HCT116 (cell line): ENCODE measurements at regions not wholly inside any gene's neighbourhood (a gene's known extent, or its start where the extent isn't known, plus 50 kb on each side); places are given as distances from the start of the nearest gene placed in this dataset.

Source experiments
- ATAC-seq: fragments of 200-7000 bp; cut with Tn5 transposase; 2 replicates; pipeline ENCODE4 v1.9.1; 2020; ENCODE audit warnings: mild to moderate bottlenecking, moderate library complexity
- BruUV-seq: library from RNA; stranded (reverse); fragments of 400-500 nt; replicated peaks from 2 replicates; lab custom pipeline; 2021; lab: Mats Ljungman, UMichigan
- CTCF ChIA-PET: fragments of 300-600 bp; sonication (Branson Sonifier 250); formaldehyde crosslinking; loops from one replicate; lab custom pipeline; 2021; ENCODE audit warnings: antibody characterized with exemption; lab: Charles Lee
- POLR2A ChIA-PET: fragments of 300-600, 350-600 bp; sonication (Branson Sonifier 250); formaldehyde crosslinking; loops from one replicate; lab custom pipeline; 2021; ENCODE audit warnings: antibody characterized with exemption; lab: Charles Lee
- RAD21 ChIA-PET, 2 experiments: fragments of 300-600 bp; sonication (Branson Sonifier 250); formaldehyde crosslinking; loops; one replicate each; lab custom pipeline; 2023; ENCODE audit warnings: low total read pairs in 2 of 2; ENCODE audit not compliant: uncharacterized antibody in 2 of 2, unreplicated experiment in 2 of 2, low non-redundant PET in 1 of 2; lab: Charles Lee
- DNase-seq: peaks from one replicate; pipeline ENCODE4 v3.0.0-alpha.2; 2010; ENCODE audit warnings: low read depth, low spot score
- H2AFZ ChIP-seq: fragments of 200-600 bp; shearing (Covaris generic), sonication (generic); 2 replicates; pipeline ENCODE4 v1.6.1; 2017; ENCODE audit warnings: low read depth, mixed run types, mixed read lengths, antibody characterized with exemption, low read length; ENCODE audit not compliant: poor library complexity, severe bottlenecking
- H3K27ac ChIP-seq: 2 replicates; pipeline ENCODE4 v1.5.1; 2012; ENCODE audit warnings: low read depth, low read length
- H3K27me3 ChIP-seq: fragments of 200-600 bp; sonication (generic); 2 replicates; pipeline ENCODE4 v1.6.1; 2016; ENCODE audit warnings: mixed run types, low read length, mixed read lengths; ENCODE audit not compliant: insufficient read depth
- H3K36me3 ChIP-seq, 2 experiments: fragments of 200-500 bp in 1 of 2; fragments of 200-600 bp in 1 of 2; sonication (Bioruptor generic) in 1 of 2; sonication (generic) in 1 of 2; 2 replicates each; pipeline versions ENCODE4 v1.5.1 to v1.6.1; 2014 to 2016; ENCODE audit warnings: low read length in 2 of 2, inconsistent platforms in 1 of 2, mixed read lengths in 1 of 2, mixed run types in 1 of 2; ENCODE audit not compliant: insufficient read depth in 2 of 2, control insufficient read depth in 1 of 2
- H3K4me1 ChIP-seq, 2 experiments: fragments of 200-600 bp in 1 of 2; sonication (generic) in 1 of 2; 2 replicates each; pipeline versions ENCODE4 v1.5.1 to v1.6.1; 2012 to 2017; ENCODE audit warnings: low read length in 2 of 2, inconsistent platforms in 1 of 2, mild to moderate bottlenecking in 1 of 2, mixed read lengths in 1 of 2, mixed run types in 1 of 2, moderate library complexity in 1 of 2; ENCODE audit not compliant: insufficient read depth in 2 of 2, control insufficient read depth in 1 of 2
- H3K4me2 ChIP-seq: fragments of 200-600 bp; sonication (generic); 2 replicates; pipeline ENCODE4 v1.6.1; 2017; ENCODE audit warnings: mixed run types, low read length, mixed read lengths
- H3K4me3 ChIP-seq, 2 experiments: fragments of 200-600 bp in 1 of 2; sonication (generic) in 1 of 2; replicated peaks in 1 of 2; 2 replicates each; pipeline ENCODE4 v1.5.1; 2011 to 2016; ENCODE audit warnings: low read length in 2 of 2, control low read depth in 1 of 2, low read depth in 1 of 2, mild to moderate bottlenecking in 1 of 2, mixed read lengths in 1 of 2, mixed run types in 1 of 2
- H3K79me2 ChIP-seq: fragments of 200-600 bp; sonication (generic); 2 replicates; pipeline ENCODE4 v1.6.1; 2017; ENCODE audit warnings: mild to moderate bottlenecking, mixed run types, low read length, moderate library complexity, mixed read lengths; ENCODE audit not compliant: insufficient read depth
- H3K9ac ChIP-seq: fragments of 200-600 bp; sonication (generic); 2 replicates; pipeline ENCODE4 v1.6.1; 2016; ENCODE audit warnings: low read length, mixed read lengths
- H3K9me2 ChIP-seq: fragments of 200-600 bp; sonication (generic), shearing (Covaris generic); 2 replicates; pipeline ENCODE4 v1.6.1; 2017; ENCODE audit warnings: mixed run types, mild to moderate bottlenecking, moderate library complexity; ENCODE audit not compliant: insufficient read depth
- H3K9me3 ChIP-seq, 2 experiments: fragments of 200-500 bp in 1 of 2; fragments of 200-600 bp in 1 of 2; sonication (Bioruptor generic) in 1 of 2; sonication (generic) in 1 of 2; 2 replicates each; pipeline ENCODE4 v1.6.1; 2014 to 2017; ENCODE audit warnings: low read length in 2 of 2, mixed read lengths in 2 of 2, inconsistent platforms in 1 of 2, low read depth in 1 of 2, mild to moderate bottlenecking in 1 of 2, mixed run types in 1 of 2, moderate library complexity in 1 of 2; ENCODE audit not compliant: control insufficient read depth in 1 of 2, insufficient read depth in 1 of 2
- H4K20me1 ChIP-seq: fragments of 200-600 bp; sonication (generic), shearing (Covaris generic); 2 replicates; pipeline ENCODE4 v1.6.1; 2017; ENCODE audit warnings: mixed run types, mild to moderate bottlenecking, moderate library complexity; ENCODE audit not compliant: insufficient read depth
- ATF3 ChIP-seq: IDR thresholded peaks from 2 replicates; pipeline ENCODE4 v1.6.1; 2012
- CEBPB ChIP-seq: IDR thresholded peaks from 2 replicates; pipeline ENCODE4 v1.6.1; 2012; ENCODE audit warnings: low read depth
- ELF1 ChIP-seq: IDR thresholded peaks from 2 replicates; pipeline ENCODE4 v1.6.1; 2012; ENCODE audit warnings: low read depth, borderline replicate concordance
- EZH2phosphoT487 ChIP-seq: fragments of 200-600 bp; IDR thresholded peaks from 2 replicates; pipeline ENCODE4 v1.6.1; 2018; ENCODE audit warnings: antibody characterized with exemption, borderline replicate concordance
- FOSL1 ChIP-seq: IDR thresholded peaks from 2 replicates; pipeline ENCODE4 v1.6.1; 2012; ENCODE audit warnings: low read depth
- MAX ChIP-seq: IDR thresholded peaks from 2 replicates; pipeline ENCODE4 v1.6.1; 2012
- POLR2A ChIP-seq: IDR thresholded peaks from 2 replicates; pipeline ENCODE4 v1.7.0; 2011; ENCODE audit warnings: borderline replicate concordance; ENCODE audit not compliant: insufficient read depth, insufficient read length; ENCODE audit errors: extremely low read depth
- POLR2AphosphoS5 ChIP-seq: IDR thresholded peaks from 2 replicates; pipeline ENCODE4 v1.6.1; 2011; ENCODE audit warnings: mild to moderate bottlenecking, low read depth, low read length, moderate library complexity
- REST ChIP-seq: IDR thresholded peaks from 2 replicates; pipeline ENCODE4 v1.6.1; 2012; ENCODE audit warnings: low read depth
- SIN3A ChIP-seq: IDR thresholded peaks from 2 replicates; pipeline ENCODE4 v1.6.1; 2012; ENCODE audit warnings: low read depth
- SRF ChIP-seq: IDR thresholded peaks from 2 replicates; pipeline ENCODE4 v1.6.1; 2012; ENCODE audit warnings: low read depth
- YY1 ChIP-seq: IDR thresholded peaks from 2 replicates; pipeline ENCODE4 v1.6.1; 2011; ENCODE audit warnings: low read length, low read depth, moderate library complexity, mild to moderate bottlenecking; ENCODE audit not compliant: insufficient replicate concordance; ENCODE audit errors: extremely low read depth
- ZBTB33 ChIP-seq: IDR thresholded peaks from 2 replicates; pipeline ENCODE4 v1.6.1; 2011; ENCODE audit warnings: mild to moderate bottlenecking, low read length, moderate library complexity; ENCODE audit not compliant: insufficient replicate concordance; ENCODE audit errors: extremely low read depth
- ZNF274 ChIP-seq: fragments of 200-500 bp; sonication (Bioruptor generic); IDR thresholded peaks from 2 replicates; pipeline ENCODE4 v1.6.1; 2014; ENCODE audit warnings: mild to moderate bottlenecking, low read depth, low read length, inconsistent platforms
- intact Hi-C: fragments of 100-400 bp; cut with micrococcal nuclease; formaldehyde crosslinking; loops from 2 replicates; pipeline ENCODE4 v1.10.0; 2022

GRCh38 chr13:69035771-69036170 is 1071.9 kb upstream of the ATXN8OS start:
- no peaks in the 10 kb centered on the region for H3K27me3 ChIP-seq
- intact Hi-C loops = no loop called here
- H3K9me2 ChIP-seq = no peaks in the 10 kb centered on the region
- no peak for TF ChIP-seq ATF3
- no peak for TF ChIP-seq ZNF274
- no peak for TF ChIP-seq CEBPB
- no peak for TF ChIP-seq YY1
- TF ChIP-seq EZH2phosphoT487 = no peak
- TF ChIP-seq MAX = no peak
- no peak for TF ChIP-seq POLR2A
- TF ChIP-seq SIN3A = no peak
- no peak for TF ChIP-seq SRF
- TF ChIP-seq REST = no peak
- TF ChIP-seq POLR2AphosphoS5 = no peak
- no peak for TF ChIP-seq FOSL1
- TF ChIP-seq ZBTB33 = no peak
- no peak for TF ChIP-seq ELF1
- no peaks in the 10 kb centered on the region for H4K20me1 ChIP-seq
- no peak overlapping the region for H3K27ac ChIP-seq
- H3K4me3 ChIP-seq = no peak overlapping the region
- no peak overlapping the region for H2AFZ ChIP-seq
- no peak for DNase-seq
- POLR2A ChIA-PET = no interaction called here
- ATAC-seq = no peak
- H3K9ac ChIP-seq = no peak overlapping the region
- no peak overlapping the region for H3K4me2 ChIP-seq
- RAD21 ChIA-PET = no interaction called here
- no peaks in the 10 kb centered on the region for H3K9me3 ChIP-seq
- BruUV-seq = no TSS peak
- H3K4me1 ChIP-seq = no peaks in the 10 kb centered on the region
- H3K79me2 ChIP-seq = no peaks in the 10 kb centered on the region
- CTCF ChIA-PET = no interaction called here
- H3K36me3 ChIP-seq = no peaks in the 10 kb centered on the region
